T-cell (primary cell): ENCODE measurements at regions not wholly inside any gene's neighbourhood (a gene's known extent, or its start where the extent isn't known, plus 50 kb on each side); places are given as distances from the start of the nearest gene placed in this dataset.

Experiments used
- ATAC-seq, 4 experiments: fragments of 200-7000 bp in 3 of 4; fragments of 150-1000 bp in 1 of 4; cut with Tn5 transposase; replicated peaks in 1 of 4; 1 replicate in 3 of 4; 2 replicates in 1 of 4; pipeline ENCODE4 v1.10.0; 2021; ENCODE audit warnings: moderate library complexity in 3 of 4, mild to moderate bottlenecking in 2 of 4, moderate number of reproducible peaks in 1 of 4
- CTCF ChIA-PET, 2 donors: fragments of 300-600 bp; sonication (Branson Sonifier 250); formaldehyde crosslinking; loops; one replicate each; lab custom pipeline; 2022; ENCODE audit warnings: antibody characterized with exemption in 2 of 2; lab: Charles Lee
- POLR2A ChIA-PET, 2 donors: fragments of 300-600 bp; sonication (Branson Sonifier 250); formaldehyde crosslinking; loops; one replicate each; lab custom pipeline; 2022; ENCODE audit warnings: antibody characterized with exemption in 2 of 2; lab: Charles Lee
- DNase-seq, 35 experiments: peaks; one replicate each; pipeline versions ENCODE4 v3.0.0 to v3.0.0-alpha.2; 2013 to 2023
- H3K27ac ChIP-seq: one replicate; pipeline ENCODE4 v1.5.1; 2013; ENCODE audit warnings: low read length
- H3K27me3 ChIP-seq, 2 experiments: replicated peaks in 1 of 2; 1 replicate in 1 of 2; 2 replicates in 1 of 2; pipeline versions ENCODE4 v1.6.1 to v1.7.0; 2013; ENCODE audit warnings: low read length in 1 of 2, mixed read lengths in 1 of 2; ENCODE audit not compliant: control insufficient read depth in 2 of 2, insufficient read depth in 2 of 2; ENCODE audit errors: extremely low read depth in 1 of 2
- H3K36me3 ChIP-seq, 2 donors: 1 replicate in 1 of 2; 2 replicates in 1 of 2; pipeline versions ENCODE4 v1.6.1 to v1.7.0; 2013; ENCODE audit warnings: low read length in 1 of 2; ENCODE audit not compliant: control insufficient read depth in 2 of 2, insufficient read depth in 1 of 2; ENCODE audit errors: extremely low read depth in 1 of 2
- H3K4me1 ChIP-seq, 2 experiments: 1 replicate in 1 of 2; 2 replicates in 1 of 2; pipeline versions ENCODE4 v1.6.1 to v1.7.0; 2013; ENCODE audit warnings: low read length in 2 of 2, mixed read lengths in 1 of 2; ENCODE audit not compliant: insufficient read depth in 2 of 2, control insufficient read depth in 1 of 2; ENCODE audit errors: extremely low read depth in 1 of 2
- H3K4me3 ChIP-seq, 2 donors: 1 replicate in 1 of 2; 2 replicates in 1 of 2; pipeline versions ENCODE4 v1.5.1 to v1.7.0; 2013; ENCODE audit warnings: mild to moderate bottlenecking in 2 of 2, low read length in 1 of 2, moderate library complexity in 1 of 2; ENCODE audit not compliant: control insufficient read depth in 1 of 2; ENCODE audit errors: extremely low read depth in 1 of 2
- H3K9me3 ChIP-seq: 2 replicates; pipeline ENCODE4 v1.7.0; 2013
- H3K27ac Mint-ChIP-seq, 2 donors: one replicate each; pipeline ENCODE4 v1.8.0; 2020 to 2021; ENCODE audit warnings: mild to moderate bottlenecking in 2 of 2, mixed read lengths in 2 of 2
- H3K27me3 Mint-ChIP-seq, 2 donors: one replicate each; pipeline ENCODE4 v1.8.0; 2021 to 2022; ENCODE audit warnings: mixed read lengths in 2 of 2
- H3K36me3 Mint-ChIP-seq: one replicate; pipeline ENCODE4 v1.8.0; 2021; ENCODE audit warnings: mixed read lengths
- H3K4me1 Mint-ChIP-seq, 3 donors: one replicate each; pipeline ENCODE4 v1.8.0; 2020 to 2022; ENCODE audit warnings: mixed read lengths in 3 of 3, mild to moderate bottlenecking in 1 of 3
- H3K4me3 Mint-ChIP-seq, 3 donors: one replicate each; pipeline ENCODE4 v1.8.0; 2020 to 2022; ENCODE audit warnings: mild to moderate bottlenecking in 3 of 3, mixed read lengths in 3 of 3, moderate library complexity in 3 of 3
- H3K9me3 Mint-ChIP-seq, 3 donors: one replicate each; pipeline ENCODE4 v1.8.0; 2020 to 2022; ENCODE audit warnings: mixed read lengths in 3 of 3
- WGBS: methylation state at CpG from one replicate; pipeline ENCODE4 v1.1.5; 2013; ENCODE audit warnings: missing lambda C conversion rate; ENCODE audit not compliant: insufficient coverage; 5-methylcytosine and 5-hydroxymethylcytosine counted together

- Mint-ChIP-seq H3K9me3 (peaks cover 0 to 3% (median 0%) of the 10 kb centered on the region in 3 donors), H3K36me3 (no peaks in the 10 kb centered on the region), H3K4me1 (no peaks in the 10 kb centered on the region), H3K27ac (no peak overlapping the region), H3K27me3 (peaks cover 6 to 17% of the 10 kb centered on the region in 2 donors), H3K4me3 (no peak overlapping the region)
- H3K27ac ChIP-seq: no peak overlapping the region
- ATAC-seq (no peak), DNase-seq (no peak)
- H3K27me3 ChIP-seq: peaks cover 0 to 5% of the 10 kb centered on the region in 2 experiments
- ChIA-PET CTCF (interaction anchor here in 1 of 2 donors (0.6 to 1.0 kb wide), 3 partner anchors 214 to 841 kb away, joined by 3 to 6 read pairs (median 4); no protein-coding TSS in a partner anchor), POLR2A (no interaction called here)
- H3K36me3 ChIP-seq: no peaks in the 10 kb centered on the region
- no peaks in the 10 kb centered on the region for H3K9me3 ChIP-seq
- WGBS: no CpG with 5 or more reads among the region's 6 CpGs
- H3K4me3 ChIP-seq: no peak overlapping the region
- no peaks in the 10 kb centered on the region for H3K4me1 ChIP-seq
These were observed 103.4 kb upstream of the COL21A1 start for GRCh38 chr6:56350628-56351260.

DNA sequence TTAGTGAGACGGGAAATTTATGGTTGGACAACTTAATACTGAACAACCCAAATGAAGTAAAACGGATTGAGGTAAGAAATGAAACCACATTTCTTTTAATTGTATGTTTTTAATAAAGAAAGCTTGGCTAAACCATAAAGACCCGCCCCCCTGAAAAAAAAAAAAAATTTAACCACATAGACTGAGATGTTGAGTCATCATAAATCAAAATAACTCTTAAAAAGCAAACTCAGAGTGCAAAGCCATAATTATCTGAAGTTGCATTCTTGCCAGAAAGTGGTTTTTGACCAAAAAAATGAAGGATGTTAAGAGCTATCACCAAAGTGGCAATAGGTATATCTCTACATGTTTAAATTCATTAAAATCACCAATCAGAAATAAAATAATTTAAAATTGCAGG lies 101.8 kb upstream of the COL21A1 start:
- H3K4me3 ChIP-seq: no peak overlapping the region
- peaks cover 0 to 5% of the 10 kb centered on the region in 2 experiments for H3K27me3 ChIP-seq
- WGBS: no CpG with 5 or more reads among the region's 3 CpGs
- POLR2A ChIA-PET: no interaction called here
- DNase-seq: no peak
- no peaks in the 10 kb centered on the region for H3K36me3 ChIP-seq
- CTCF ChIA-PET: interaction anchor here in 1 of 2 donors (0.6 kb wide), 1 partner anchor 764 kb away, joined by 3 read pairs; no protein-coding TSS in a partner anchor
- Mint-ChIP-seq H3K27ac (no peak overlapping the region), H3K4me1 (no peaks in the 10 kb centered on the region), H3K36me3 (no peaks in the 10 kb centered on the region), H3K9me3 (peaks cover 0 to 3% (median 0%) of the 10 kb centered on the region in 3 donors), H3K4me3 (no peak overlapping the region), H3K27me3 (peaks cover 6 to 23% of the 10 kb centered on the region in 2 donors)
- H3K4me1 ChIP-seq: no peaks in the 10 kb centered on the region
- H3K27ac ChIP-seq: no peak overlapping the region
- no peaks in the 10 kb centered on the region for H3K9me3 ChIP-seq
- no peak for ATAC-seq

GRCh38 chr6:56348578-56348977 lies 101.2 kb upstream of the COL21A1 start:
- ChIA-PET CTCF (interaction anchor here in 1 of 2 donors (0.5 kb wide), 1 partner anchor 16 kb away, joined by 5 read pairs; no protein-coding TSS in a partner anchor), POLR2A (no interaction called here)
- H3K36me3 Mint-ChIP-seq: no peaks in the 10 kb centered on the region
- peaks cover 0 to 2% (median 0%) of the 10 kb centered on the region in 3 donors for H3K9me3 Mint-ChIP-seq
- ATAC-seq: no peak
- H3K4me1 Mint-ChIP-seq: no peaks in the 10 kb centered on the region
- peaks cover 0 to 5% of the 10 kb centered on the region in 2 experiments for H3K27me3 ChIP-seq
- no peak for DNase-seq
- H3K27me3 Mint-ChIP-seq: peaks cover 6 to 23% of the 10 kb centered on the region in 2 donors
- H3K9me3 ChIP-seq: no peaks in the 10 kb centered on the region
- no peak overlapping the region for H3K27ac ChIP-seq
- no peaks in the 10 kb centered on the region for H3K36me3 ChIP-seq
- no peak overlapping the region for H3K4me3 ChIP-seq
- H3K4me3 Mint-ChIP-seq: no peak overlapping the region
- no peak overlapping the region for H3K27ac Mint-ChIP-seq
- H3K4me1 ChIP-seq: no peaks in the 10 kb centered on the region
- 20% methylated on average over 1 of the region's 1 CpG for WGBS

GRCh38 chr6:56347526-56347925 lies 100.1 kb upstream of the COL21A1 start:
- Mint-ChIP-seq H3K4me3 (no peak overlapping the region), H3K36me3 (no peaks in the 10 kb centered on the region), H3K27ac (no peak overlapping the region), H3K4me1 (no peaks in the 10 kb centered on the region), H3K9me3 (no peaks in the 10 kb centered on the region), H3K27me3 (peaks cover 6 to 26% of the 10 kb centered on the region in 2 donors)
- no peak for ATAC-seq
- ChIA-PET CTCF (no interaction called here), POLR2A (no interaction called here)
- peaks cover 0 to 5% of the 10 kb centered on the region in 2 experiments for H3K27me3 ChIP-seq
- no peaks in the 10 kb centered on the region for H3K9me3 ChIP-seq
- H3K36me3 ChIP-seq: no peaks in the 10 kb centered on the region
- H3K27ac ChIP-seq: no peak overlapping the region
- H3K4me1 ChIP-seq: no peaks in the 10 kb centered on the region
- DNase-seq: no peak
- no peak overlapping the region for H3K4me3 ChIP-seq

DNA sequence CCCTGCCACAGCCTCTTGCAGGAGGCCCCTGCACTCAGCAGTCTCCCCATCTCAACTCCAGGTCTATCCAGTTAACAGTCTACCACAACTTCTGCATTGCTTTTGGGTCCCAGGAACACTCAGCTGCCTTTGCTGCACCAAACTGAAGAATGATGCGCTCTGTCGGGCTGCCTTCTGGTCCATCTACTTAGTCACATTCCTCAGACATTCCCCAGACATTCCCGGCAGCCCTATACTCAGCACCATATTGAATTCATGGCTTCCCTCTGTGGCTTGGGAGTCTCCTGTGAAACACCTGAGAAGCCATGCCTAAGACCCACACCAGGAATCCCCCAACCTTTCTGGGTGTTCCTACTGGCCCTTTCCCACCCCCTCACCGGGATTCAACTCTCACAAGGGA lies 99.6 kb upstream of the COL21A1 start:
- ATAC-seq (no peak), DNase-seq (no peak)
- Mint-ChIP-seq H3K9me3 (no peaks in the 10 kb centered on the region), H3K27ac (no peak overlapping the region), H3K4me1 (no peaks in the 10 kb centered on the region), H3K4me3 (no peak overlapping the region), H3K36me3 (no peaks in the 10 kb centered on the region), H3K27me3 (peaks cover 6 to 29% of the 10 kb centered on the region in 2 donors)
- no peaks in the 10 kb centered on the region for H3K36me3 ChIP-seq
- POLR2A ChIA-PET: no interaction called here
- peaks cover 0 to 5% of the 10 kb centered on the region in 2 experiments for H3K27me3 ChIP-seq
- 96% methylated on average over 4 of the region's 4 CpGs for WGBS
- CTCF ChIA-PET: no interaction called here
- no peaks in the 10 kb centered on the region for H3K9me3 ChIP-seq
- H3K27ac ChIP-seq: no peak overlapping the region
- no peaks in the 10 kb centered on the region for H3K4me1 ChIP-seq
- no peak overlapping the region for H3K4me3 ChIP-seq

GRCh38 chr6:56345376-56345995 lies 98.1 kb upstream of the COL21A1 start:
- no peak for DNase-seq
- Mint-ChIP-seq H3K4me1 (no peaks in the 10 kb centered on the region), H3K9me3 (no peaks in the 10 kb centered on the region), H3K27me3 (peaks cover 6 to 38% of the 10 kb centered on the region in 2 donors), H3K36me3 (no peaks in the 10 kb centered on the region), H3K27ac (no peak overlapping the region), H3K4me3 (no peak overlapping the region)
- no peak overlapping the region for H3K4me3 ChIP-seq
- no peaks in the 10 kb centered on the region for H3K9me3 ChIP-seq
- peaks cover 0 to 5% of the 10 kb centered on the region in 2 experiments for H3K27me3 ChIP-seq
- H3K36me3 ChIP-seq: no peaks in the 10 kb centered on the region
- no peak overlapping the region for H3K27ac ChIP-seq
- WGBS: no CpG with 5 or more reads among the region's 6 CpGs
- CTCF ChIA-PET: no interaction called here
- POLR2A ChIA-PET: no interaction called here
- ATAC-seq: no peak
- no peaks in the 10 kb centered on the region for H3K4me1 ChIP-seq
